ENCODE measurements at regions not wholly inside any gene's neighbourhood (a gene's known extent, or its start where the extent isn't known, plus 50 kb on each side); places are given as distances from the start of the nearest gene placed in this dataset.
"Not testable (repeated sequence)": the region's sequence is repeated elsewhere in the genome, so short reads cannot be mapped to it uniquely, and the experiment has no call there.

DNA sequence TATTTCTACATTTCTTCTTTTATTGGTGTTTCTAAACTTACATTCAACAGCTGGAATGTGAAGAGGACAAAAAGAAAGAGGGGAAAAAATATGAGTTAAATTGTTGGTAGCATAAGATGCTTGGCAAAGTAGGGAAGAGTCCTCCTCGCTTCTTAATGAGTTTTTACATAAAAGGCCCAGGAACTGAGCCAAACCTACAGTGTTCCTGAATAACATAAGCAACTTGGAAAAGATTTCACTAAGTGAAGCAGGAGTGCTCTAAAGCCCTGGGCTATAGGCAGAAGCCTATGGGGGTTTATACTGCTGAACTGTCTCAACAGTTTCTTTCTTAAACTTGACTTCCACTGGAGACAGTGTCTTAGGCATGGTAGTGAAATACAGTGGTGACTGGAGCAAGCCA, 115.0 kb upstream of the USP25 start:
- Histone ChIP-seq H3K27ac (ENCODE audit: low read depth, low read length) (no peak overlapping the region), H3K4me3 (ENCODE audit: low read depth, low read length) (no peak overlapping the region), H3K27me3 (ENCODE audit: control insufficient read depth, insufficient read depth, low read length) (no peaks in the 10 kb centered on the region), H3K36me3 (ENCODE audit: control insufficient read depth, insufficient read depth, low read length) (no peaks in the 10 kb centered on the region), H3K9me3 (ENCODE audit: control insufficient read depth, insufficient read depth, low read depth, low read length) (0 out of 2 replicates have a peak, but pooled peaks cover 3% of the 10 kb centered on the region), H3K4me1 (ENCODE audit: control insufficient read depth, insufficient read depth, low read length) (0 out of 2 replicates have a peak, but pooled peaks cover 6% of the 10 kb centered on the region), H3K9ac (ENCODE audit: low read length) (no peak overlapping the region)

DNA sequence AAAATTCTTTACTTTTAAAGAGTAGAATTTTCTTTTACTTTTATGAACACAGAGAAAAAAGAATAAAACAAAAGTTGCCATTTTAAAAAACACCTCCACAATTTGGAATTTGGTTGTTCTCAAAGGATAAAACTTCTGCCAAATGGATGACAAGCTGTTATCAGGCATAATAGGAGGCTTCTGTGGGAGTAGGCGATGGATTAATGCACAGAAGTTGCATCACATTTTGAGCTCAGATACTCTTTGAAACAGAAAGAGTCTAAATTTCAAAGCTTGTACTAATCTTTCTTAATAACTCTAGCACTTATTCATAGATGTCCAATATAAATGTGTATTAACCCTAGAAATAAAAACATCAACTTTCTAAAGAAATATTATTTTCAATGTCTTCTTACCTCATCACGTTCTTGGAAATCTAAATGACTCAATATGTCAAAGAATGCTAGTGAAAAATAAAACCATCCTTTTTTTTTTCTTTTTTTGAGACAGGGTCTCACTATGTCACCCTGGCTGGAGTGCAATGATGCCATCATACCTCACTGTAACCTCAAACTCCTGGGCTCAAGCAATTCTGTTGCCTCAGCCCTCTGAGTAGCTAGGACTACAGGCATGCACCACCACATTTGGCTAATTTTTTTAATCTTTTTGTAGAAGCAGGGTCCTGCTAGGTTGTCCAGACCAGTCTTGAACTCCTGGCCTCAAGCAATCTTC, 112.8 kb upstream of the USP25 start:
- Histone ChIP-seq H3K27ac (ENCODE audit: low read depth, low read length) (no peak overlapping the region), H3K9ac (ENCODE audit: low read length) (no peak overlapping the region), H3K4me1 (ENCODE audit: control insufficient read depth, insufficient read depth, low read length) (0 out of 2 replicates have a peak, but pooled peaks cover 6% of the 10 kb centered on the region), H3K36me3 (ENCODE audit: control insufficient read depth, insufficient read depth, low read length) (no peaks in the 10 kb centered on the region), H3K4me3 (ENCODE audit: low read depth, low read length) (no peak overlapping the region), H3K9me3 (ENCODE audit: control insufficient read depth, insufficient read depth, low read depth, low read length) (no peaks in the 10 kb centered on the region), H3K27me3 (ENCODE audit: control insufficient read depth, insufficient read depth, low read length) (no peaks in the 10 kb centered on the region)

DNA sequence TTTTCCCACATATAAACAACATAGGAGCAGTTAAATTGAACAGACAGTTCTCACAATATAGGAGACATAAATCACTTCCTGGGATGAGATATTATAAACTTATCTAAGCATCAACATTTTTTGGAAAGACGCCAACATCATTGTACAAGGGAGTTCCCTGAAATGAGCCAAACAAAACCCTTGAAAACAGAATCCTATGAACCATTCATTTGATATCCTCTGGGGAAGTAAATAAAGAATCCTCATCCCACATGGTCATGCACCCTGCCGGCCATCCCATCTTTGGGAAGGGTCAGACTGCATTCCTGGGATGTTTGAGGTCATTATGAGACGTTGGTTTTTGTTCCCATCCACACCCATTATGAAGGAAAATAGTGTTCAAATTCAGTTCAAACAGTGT, 111.8 kb upstream of the USP25 start:
- Histone ChIP-seq H3K27ac (ENCODE audit: low read depth, low read length) (no peak overlapping the region), H3K4me3 (ENCODE audit: low read depth, low read length) (no peak overlapping the region), H3K36me3 (ENCODE audit: control insufficient read depth, insufficient read depth, low read length) (no peaks in the 10 kb centered on the region)

DNA sequence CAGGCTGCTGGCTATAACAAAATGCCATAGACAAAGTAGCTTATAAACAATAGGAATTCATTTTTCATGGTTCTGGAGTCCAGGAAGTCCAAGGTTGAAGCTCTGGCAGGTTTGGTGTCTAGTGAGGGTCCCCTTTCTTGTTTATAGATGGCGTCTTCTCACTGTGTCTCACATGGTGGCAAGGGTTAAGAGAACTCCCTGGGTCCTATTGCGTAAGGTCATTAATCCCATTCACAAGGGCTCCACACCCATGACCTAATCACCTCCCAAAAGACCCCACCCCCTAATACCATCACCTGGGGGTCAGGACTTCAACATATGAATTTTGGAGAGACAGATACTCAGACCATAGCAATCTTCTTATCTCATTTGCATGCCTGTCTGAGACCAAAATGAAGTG, 108.9 kb upstream of the USP25 start:
- Histone ChIP-seq H3K27ac (ENCODE audit: low read depth, low read length) (no peak overlapping the region), H3K4me1 (ENCODE audit: control insufficient read depth, insufficient read depth, low read length) (0 out of 2 replicates have a peak, but pooled peaks cover 6% of the 10 kb centered on the region), H3K36me3 (ENCODE audit: control insufficient read depth, insufficient read depth, low read length) (no peaks in the 10 kb centered on the region), H3K9me3 (ENCODE audit: control insufficient read depth, insufficient read depth, low read depth, low read length) (no peaks in the 10 kb centered on the region), H3K9ac (ENCODE audit: low read length) (no peak overlapping the region), H3K4me3 (ENCODE audit: low read depth, low read length) (no peak overlapping the region), H3K27me3 (ENCODE audit: control insufficient read depth, insufficient read depth, low read length) (no peaks in the 10 kb centered on the region)

More for the DNA sequence above, 111.8 kb upstream of the USP25 start:
- Histone ChIP-seq H3K9ac (ENCODE audit: low read length) (no peak overlapping the region), H3K4me1 (ENCODE audit: control insufficient read depth, insufficient read depth, low read length) (0 out of 2 replicates have a peak, but pooled peaks cover 6% of the 10 kb centered on the region), H3K27me3 (ENCODE audit: control insufficient read depth, insufficient read depth, low read length) (no peaks in the 10 kb centered on the region), H3K9me3 (ENCODE audit: control insufficient read depth, insufficient read depth, low read depth, low read length) (no peaks in the 10 kb centered on the region)

DNA sequence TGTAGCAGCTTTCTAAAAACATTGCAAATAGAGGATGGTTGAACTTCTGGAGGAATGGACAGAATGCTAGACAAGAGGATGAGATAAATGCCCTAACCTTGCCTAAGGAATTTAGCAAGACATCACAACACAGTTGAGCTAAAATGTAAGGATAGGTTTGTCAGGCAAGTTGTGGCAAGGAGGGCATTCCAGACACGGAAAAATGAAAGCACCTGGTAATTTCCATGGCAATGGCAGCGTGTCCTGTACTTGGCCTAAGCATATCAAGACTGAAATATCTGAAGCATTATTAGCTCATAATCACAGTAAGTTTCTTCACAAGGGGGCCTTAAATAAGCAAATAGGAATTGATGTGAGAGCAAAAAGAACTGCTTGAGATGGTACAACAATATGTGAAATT, 105.1 kb upstream of the USP25 start:
- no peak overlapping the region for H3K9ac ChIP-seq (ENCODE audit: low read length)
- H3K4me3 ChIP-seq (ENCODE audit: low read depth, low read length) = no peak overlapping the region
- no peak overlapping the region for H3K27ac ChIP-seq (ENCODE audit: low read depth, low read length)
- H3K36me3 ChIP-seq (ENCODE audit: control insufficient read depth, insufficient read depth, low read length) = no peaks in the 10 kb centered on the region
- H3K27me3 ChIP-seq (ENCODE audit: control insufficient read depth, insufficient read depth, low read length) = no peaks in the 10 kb centered on the region
- H3K9me3 ChIP-seq (ENCODE audit: control insufficient read depth, insufficient read depth, low read depth, low read length) = no peaks in the 10 kb centered on the region
- no peaks in the 10 kb centered on the region; the same call in 1 of the 2 replicates for H3K4me1 ChIP-seq (ENCODE audit: control insufficient read depth, insufficient read depth, low read length)

DNA sequence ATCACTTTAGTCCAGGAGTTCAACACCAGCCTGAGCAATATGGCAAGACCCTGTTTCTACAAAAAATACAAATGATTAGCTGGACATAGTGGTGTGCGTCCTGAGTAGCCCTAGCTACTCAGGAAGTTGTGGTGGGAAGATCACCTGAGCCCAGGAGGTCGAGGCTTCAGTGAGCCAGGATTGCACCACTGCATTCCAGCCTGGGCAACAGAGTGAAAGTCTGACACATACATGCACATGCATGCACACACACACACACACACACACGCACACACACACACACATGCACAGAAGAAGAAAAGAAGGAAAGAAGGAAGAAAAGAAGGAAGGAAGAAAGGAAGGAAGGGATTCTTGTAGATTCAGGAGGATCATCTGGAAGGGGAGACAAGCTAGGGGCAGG, 104.4 kb upstream of the USP25 start:
- Histone ChIP-seq H3K27me3 (ENCODE audit: control insufficient read depth, insufficient read depth, low read length) (no peaks in the 10 kb centered on the region), H3K36me3 (ENCODE audit: control insufficient read depth, insufficient read depth, low read length) (no peaks in the 10 kb centered on the region), H3K27ac (ENCODE audit: low read depth, low read length) (no peak overlapping the region), H3K4me1 (ENCODE audit: control insufficient read depth, insufficient read depth, low read length) (no peaks in the 10 kb centered on the region; the same call in 1 of the 2 replicates), H3K9ac (ENCODE audit: low read length) (no peak overlapping the region), H3K9me3 (ENCODE audit: control insufficient read depth, insufficient read depth, low read depth, low read length) (no peaks in the 10 kb centered on the region), H3K4me3 (ENCODE audit: low read depth, low read length) (no peak overlapping the region)

DNA sequence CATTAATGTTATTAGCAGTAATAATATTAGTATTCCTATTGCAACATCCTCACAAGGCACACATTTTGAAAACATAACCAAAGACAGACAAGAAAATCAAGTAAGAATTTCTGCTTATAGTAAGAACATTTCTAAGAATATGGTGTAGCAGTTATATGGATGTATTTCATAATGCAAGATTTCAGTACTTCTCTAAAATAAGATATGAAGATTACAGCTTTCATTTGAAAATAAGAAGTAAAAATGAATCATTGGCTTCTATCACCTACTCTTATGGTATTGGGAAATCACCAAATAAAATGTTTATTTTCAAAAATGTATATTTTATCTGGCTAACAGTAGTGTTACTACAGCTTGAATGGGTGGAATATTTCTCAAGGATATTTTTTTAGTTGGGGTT, 103.8 kb upstream of the USP25 start:
- no peaks in the 10 kb centered on the region for H3K27me3 ChIP-seq (ENCODE audit: control insufficient read depth, insufficient read depth, low read length)
- H3K9me3 ChIP-seq (ENCODE audit: control insufficient read depth, insufficient read depth, low read depth, low read length) = no peaks in the 10 kb centered on the region

DNA sequence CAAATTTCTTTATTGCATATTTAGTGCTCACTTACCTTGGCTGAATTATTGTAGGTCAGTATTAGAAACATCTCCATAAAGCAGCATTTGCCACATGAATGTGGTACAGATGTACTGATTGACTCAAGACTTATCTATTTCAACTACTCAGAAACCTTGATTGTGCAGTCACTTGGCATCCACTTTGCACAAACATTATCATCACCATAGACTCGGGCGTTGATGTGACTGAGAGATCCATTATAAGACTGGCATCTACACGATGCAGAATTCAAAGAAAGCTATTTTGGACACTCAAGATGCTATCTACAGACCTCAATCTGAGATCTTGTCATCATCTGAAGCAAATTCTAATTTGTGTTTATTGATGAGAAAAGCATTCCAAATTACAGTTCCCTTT, 102.8 kb upstream of the USP25 start:
- Histone ChIP-seq H3K4me1 (ENCODE audit: control insufficient read depth, insufficient read depth, low read length) (no peaks in the 10 kb centered on the region; the same call in 1 of the 2 replicates), H3K4me3 (ENCODE audit: low read depth, low read length) (no peak overlapping the region), H3K36me3 (ENCODE audit: control insufficient read depth, insufficient read depth, low read length) (no peaks in the 10 kb centered on the region), H3K9ac (ENCODE audit: low read length) (no peak overlapping the region), H3K9me3 (ENCODE audit: control insufficient read depth, insufficient read depth, low read depth, low read length) (no peaks in the 10 kb centered on the region), H3K27ac (ENCODE audit: low read depth, low read length) (no peak overlapping the region), H3K27me3 (ENCODE audit: control insufficient read depth, insufficient read depth, low read length) (no peaks in the 10 kb centered on the region)

More for the DNA sequence above, 103.8 kb upstream of the USP25 start:
- Histone ChIP-seq H3K4me1 (ENCODE audit: control insufficient read depth, insufficient read depth, low read length) (no peaks in the 10 kb centered on the region; the same call in 1 of the 2 replicates), H3K36me3 (ENCODE audit: control insufficient read depth, insufficient read depth, low read length) (no peaks in the 10 kb centered on the region), H3K27ac (ENCODE audit: low read depth, low read length) (no peak overlapping the region), H3K4me3 (ENCODE audit: low read depth, low read length) (no peak overlapping the region), H3K9ac (ENCODE audit: low read length) (no peak overlapping the region)

DNA sequence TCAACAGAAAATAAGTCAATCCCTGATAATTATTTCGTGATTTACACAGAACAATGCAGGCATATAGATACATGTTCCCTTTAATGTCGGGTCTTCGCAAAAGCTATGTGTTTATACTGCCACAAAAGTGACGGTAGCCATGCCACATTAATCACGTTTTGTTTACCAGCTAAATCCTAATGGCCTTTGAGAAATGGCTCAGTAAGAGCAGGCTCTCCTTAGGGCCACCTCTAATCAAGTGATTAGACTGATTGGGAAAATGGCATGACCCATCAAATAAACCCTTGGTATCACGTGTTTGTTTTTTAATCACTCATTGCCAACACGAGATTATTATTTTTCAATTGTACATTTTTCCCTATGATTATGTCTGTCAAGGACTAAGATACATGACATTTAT, 102.0 kb upstream of the USP25 start:
- Histone ChIP-seq H3K9me3 (ENCODE audit: control insufficient read depth, insufficient read depth, low read depth, low read length) (no peaks in the 10 kb centered on the region), H3K27me3 (ENCODE audit: control insufficient read depth, insufficient read depth, low read length) (no peaks in the 10 kb centered on the region), H3K4me1 (ENCODE audit: control insufficient read depth, insufficient read depth, low read length) (no peaks in the 10 kb centered on the region; the same call in 1 of the 2 replicates), H3K4me3 (ENCODE audit: low read depth, low read length) (no peak overlapping the region), H3K36me3 (ENCODE audit: control insufficient read depth, insufficient read depth, low read length) (no peaks in the 10 kb centered on the region), H3K27ac (ENCODE audit: low read depth, low read length) (no peak overlapping the region), H3K9ac (ENCODE audit: low read length) (no peak overlapping the region)

DNA sequence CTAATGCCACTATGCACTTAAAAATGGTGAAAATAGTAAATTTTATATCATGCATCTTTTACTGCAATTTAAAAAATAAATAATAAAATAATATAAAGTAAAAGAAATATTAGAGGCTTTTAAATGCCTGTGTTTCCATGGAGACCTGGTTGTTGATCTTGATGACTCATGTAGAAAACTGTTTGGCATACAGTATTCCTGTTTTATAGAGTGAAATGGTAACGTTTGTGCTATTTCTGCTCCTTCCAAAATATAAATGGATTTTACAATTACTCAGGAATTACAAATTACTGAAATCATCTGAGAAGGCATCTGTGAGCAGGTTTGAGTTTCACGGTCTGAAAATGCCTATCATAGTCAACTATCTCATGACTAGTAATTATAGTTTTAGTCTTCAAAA, 98.4 kb upstream of the USP25 start:
- no peak overlapping the region for H3K4me3 ChIP-seq (ENCODE audit: low read depth, low read length)
- H3K27me3 ChIP-seq (ENCODE audit: control insufficient read depth, insufficient read depth, low read length) = no peaks in the 10 kb centered on the region
- no peak overlapping the region for H3K9ac ChIP-seq (ENCODE audit: low read length)
- H3K27ac ChIP-seq (ENCODE audit: low read depth, low read length) = no peak overlapping the region
- H3K4me1 ChIP-seq (ENCODE audit: control insufficient read depth, insufficient read depth, low read length) = no peaks in the 10 kb centered on the region; the same call in 1 of the 2 replicates
- no peaks in the 10 kb centered on the region for H3K9me3 ChIP-seq (ENCODE audit: control insufficient read depth, insufficient read depth, low read depth, low read length)
- no peaks in the 10 kb centered on the region for H3K36me3 ChIP-seq (ENCODE audit: control insufficient read depth, insufficient read depth, low read length)

DNA sequence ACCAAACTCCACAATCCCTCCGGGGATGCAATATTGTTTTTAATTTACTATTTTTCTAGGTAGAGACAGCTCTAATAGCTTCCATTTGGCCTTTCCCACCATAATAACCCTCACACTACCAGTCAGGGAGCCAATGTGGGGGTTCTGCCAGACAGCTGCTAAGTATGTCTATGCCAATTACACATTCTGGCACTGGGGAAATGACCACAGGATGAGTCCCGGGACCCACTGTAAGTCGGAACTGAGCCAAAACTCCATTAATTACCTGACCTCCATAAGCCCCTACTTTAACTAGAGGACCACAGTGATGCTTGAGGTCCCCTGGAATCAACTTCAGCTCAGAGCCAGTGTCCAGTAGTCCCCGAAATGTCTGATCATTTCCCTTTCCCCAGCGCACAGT, 95.2 kb upstream of the USP25 start:
- H3K9ac ChIP-seq (ENCODE audit: low read length); H3K27ac ChIP-seq (ENCODE audit: low read depth, low read length); H3K9me3 ChIP-seq (ENCODE audit: control insufficient read depth, insufficient read depth, low read depth, low read length); H3K27me3 ChIP-seq (ENCODE audit: control insufficient read depth, insufficient read depth, low read length); H3K4me3 ChIP-seq (ENCODE audit: low read depth, low read length); H3K36me3 ChIP-seq (ENCODE audit: control insufficient read depth, insufficient read depth, low read length); H3K4me1 ChIP-seq (ENCODE audit: control insufficient read depth, insufficient read depth, low read length): not testable (repeated sequence)
